NOMO-1 (cell line): ENCODE measurements at regions not wholly inside any gene's neighbourhood (a gene's known extent, or its start where the extent isn't known, plus 50 kb on each side); places are given as distances from the start of the nearest gene placed in this dataset.
"Not testable (repeated sequence)": the region's sequence is repeated elsewhere in the genome, so short reads cannot be mapped to it uniquely, and the experiment has no call there.

Source experiments
- DNase-seq, 2 experiments: peaks; one replicate each; lab custom pipeline; 2025; ENCODE audit not compliant: unreplicated experiment in 2 of 2; lab: John Stamatoyannopoulos, UW

- DNase-seq: no peak
Observed at GRCh38 chr5:78726571-78726970, 78.0 kb upstream of the LHFPL2 start.

DNA sequence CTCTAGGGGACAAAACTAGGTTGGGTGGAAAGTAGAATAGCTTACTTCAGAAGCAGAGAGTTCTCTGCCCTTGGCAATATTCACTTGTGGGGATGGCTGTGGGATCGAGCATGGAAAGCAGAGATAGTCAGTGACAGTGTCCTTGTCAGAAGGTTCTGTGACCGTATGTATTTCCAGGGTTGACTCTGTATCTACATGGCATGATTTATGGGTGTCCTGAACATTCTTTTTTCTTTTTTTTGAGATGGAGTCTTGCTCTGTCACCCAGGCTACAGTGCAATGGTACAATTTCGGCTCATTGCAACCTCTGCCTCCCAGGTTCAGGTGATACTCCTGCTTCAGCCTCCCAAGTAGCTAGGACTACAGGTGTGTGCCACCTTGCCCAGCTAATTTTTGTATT, 77.4 kb upstream of the LHFPL2 start:
- no peak for DNase-seq

GRCh38 chr5:78724061-78724460, 75.5 kb upstream of the LHFPL2 start:
- DNase-seq: no peak

DNA sequence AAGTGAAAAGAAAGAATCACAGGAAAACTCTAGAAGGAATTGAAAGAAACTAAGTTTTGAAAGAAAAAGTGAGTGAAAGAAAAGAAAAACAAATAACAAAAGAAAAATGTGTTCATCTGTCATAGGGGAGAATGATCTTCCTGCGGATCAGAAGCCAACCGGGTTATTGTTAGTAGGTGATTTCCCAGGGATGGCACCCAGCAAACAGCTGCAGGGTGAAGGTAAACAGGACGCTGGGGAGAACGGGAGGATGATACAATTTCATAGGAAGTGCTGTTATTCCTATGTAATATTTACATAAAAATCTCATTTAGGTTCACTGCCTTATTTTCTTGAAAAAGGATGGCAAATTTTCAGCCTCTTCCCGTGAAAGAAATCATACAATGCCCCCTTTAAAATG, 72.4 kb upstream of the LHFPL2 start:
- no peak for DNase-seq

DNA sequence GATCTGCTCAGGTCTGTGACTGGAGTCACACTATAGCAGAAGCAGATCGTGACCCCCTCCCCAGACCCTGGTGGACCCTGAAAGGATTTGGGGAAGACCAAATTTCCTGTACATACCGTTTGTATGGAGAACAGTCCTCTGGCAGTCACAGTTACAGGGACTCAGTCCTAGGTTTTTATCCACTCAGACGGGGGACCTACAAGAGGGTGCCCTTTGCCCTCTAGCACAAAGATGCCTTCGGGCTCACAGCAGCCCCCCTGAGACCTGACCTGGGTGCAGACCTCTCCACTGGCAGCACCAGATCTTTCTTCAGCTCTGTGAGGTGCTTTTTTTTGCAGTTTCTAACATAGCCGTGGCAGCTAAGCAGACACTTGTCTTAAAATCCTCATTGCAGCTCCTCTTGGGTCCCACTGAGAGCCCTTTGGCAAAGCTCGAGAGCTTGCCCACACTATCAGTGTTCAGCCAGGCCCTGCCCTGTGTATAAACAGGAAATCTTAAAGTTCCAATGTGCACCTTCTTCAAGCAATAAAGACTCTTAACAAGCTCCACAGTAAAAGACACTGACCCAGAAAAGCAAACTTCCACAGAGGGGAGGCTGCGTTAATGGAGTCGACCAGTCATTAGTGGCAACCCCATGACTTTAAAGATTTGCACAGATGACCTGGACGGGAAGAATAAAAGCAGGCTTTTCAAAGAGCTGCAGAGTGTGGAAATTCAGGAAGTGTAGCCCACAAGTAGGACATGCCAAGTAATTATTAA, 71.8 kb upstream of the LHFPL2 start:
- no peak for DNase-seq

- DNase-seq: no peak
Observed at GRCh38 chr5:78719504-78720219, 71.1 kb upstream of the LHFPL2 start.

DNA sequence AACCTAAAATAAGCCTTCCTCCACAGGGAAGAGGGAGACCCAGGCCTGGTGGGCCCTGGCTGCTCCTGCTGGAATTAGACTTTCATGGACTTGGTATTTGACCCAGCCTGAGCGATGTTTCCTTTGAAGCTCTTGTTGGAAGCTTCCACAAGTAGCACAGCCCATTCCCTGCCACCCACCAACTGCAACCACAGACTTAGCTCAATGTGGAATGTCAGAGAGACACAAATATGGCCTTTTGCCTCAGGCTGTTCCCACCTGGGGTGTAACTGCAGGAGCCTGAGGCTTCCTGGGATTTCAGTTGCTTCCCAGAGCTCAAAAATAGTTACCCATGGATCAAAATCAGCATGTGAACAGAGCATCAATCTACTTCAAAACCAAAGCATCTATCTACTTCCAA, 70.3 kb upstream of the LHFPL2 start:
- no peak for DNase-seq

- DNase-seq: no peak
Observed at GRCh38 chr5:78717674-78718584, 69.4 kb upstream of the LHFPL2 start.

DNA sequence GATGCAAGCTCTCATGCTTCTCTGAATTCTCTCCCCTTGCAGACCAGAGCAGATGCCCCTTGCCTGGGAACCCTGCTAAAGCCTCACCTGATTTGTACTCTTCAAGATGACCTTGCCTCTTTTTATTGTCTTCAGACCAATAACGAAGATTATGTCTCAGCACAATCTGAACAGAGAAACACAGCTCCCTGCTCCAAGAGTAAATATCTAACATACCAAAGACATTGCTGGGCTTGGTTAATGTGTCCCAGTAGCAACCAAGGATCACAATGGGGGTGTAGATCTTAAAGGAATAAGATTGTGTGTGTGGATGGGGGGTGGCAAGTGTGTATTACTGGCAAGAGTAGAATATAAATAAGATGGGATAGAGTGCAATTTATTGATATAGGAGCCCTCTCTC, 67.6 kb upstream of the LHFPL2 start:
- DNase-seq: no peak

DNA sequence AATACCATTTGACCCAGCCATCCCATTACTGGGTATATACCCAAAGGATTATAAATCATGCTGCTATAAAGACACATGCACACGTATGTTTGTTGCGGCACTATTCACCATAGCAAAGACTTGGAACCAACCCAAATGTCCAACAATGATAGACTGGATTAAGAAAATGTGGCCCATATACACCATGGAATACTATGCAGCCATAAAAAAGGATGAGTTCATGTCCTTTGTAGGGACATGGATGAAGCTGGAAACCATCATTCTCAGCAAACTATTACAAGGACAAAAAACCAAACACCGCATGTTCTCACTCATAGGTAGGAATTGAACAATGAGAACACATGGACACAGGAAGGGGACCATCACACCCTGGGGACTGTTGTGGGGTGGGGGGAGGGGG, 66.8 kb upstream of the LHFPL2 start:
- DNase-seq: not testable (repeated sequence)

GRCh38 chr5:78711670-78712069, 63.1 kb upstream of the LHFPL2 start:
- not testable (repeated sequence) for DNase-seq

- DNase-seq: not testable (repeated sequence)
Observed at GRCh38 chr5:78709729-78710430, 61.3 kb upstream of the LHFPL2 start.

DNA sequence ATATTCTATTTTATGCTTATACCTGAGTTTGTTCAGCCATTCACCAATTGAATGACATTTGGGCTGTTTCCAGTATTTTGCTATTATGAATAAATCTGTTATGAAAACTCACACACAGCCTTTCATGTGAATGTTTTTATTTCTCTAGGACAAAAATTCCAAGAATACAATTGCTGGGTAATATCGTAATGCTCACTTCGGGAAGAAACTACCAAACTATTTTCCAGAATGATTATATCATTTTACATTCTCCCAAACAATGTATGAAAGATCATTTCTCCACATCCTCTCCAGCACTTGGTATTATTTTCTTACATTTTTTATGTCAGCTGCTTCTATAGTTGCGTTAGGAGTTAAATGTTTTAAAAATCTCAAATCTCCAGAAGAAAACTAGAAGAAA, 58.3 kb upstream of the LHFPL2 start:
- no peak for DNase-seq

DNA sequence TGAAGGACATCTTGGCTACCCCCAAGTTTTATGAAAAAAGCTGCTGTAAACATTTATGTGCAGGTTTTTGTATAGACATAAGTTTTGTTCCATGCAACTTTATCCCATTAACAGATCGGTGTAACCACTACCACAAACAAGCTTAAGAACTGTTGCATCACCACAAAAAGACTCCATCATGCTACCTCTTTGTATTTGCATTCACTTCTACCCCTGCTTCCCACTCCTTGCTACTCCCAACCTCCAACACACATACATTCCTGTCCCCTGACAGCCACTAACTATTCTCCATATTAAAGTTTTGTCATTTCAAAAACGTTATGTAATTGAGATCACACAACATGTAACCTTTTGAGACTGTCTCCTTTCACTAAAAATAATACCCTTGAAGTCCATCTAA, 57.8 kb upstream of the LHFPL2 start:
- no peak for DNase-seq

DNA sequence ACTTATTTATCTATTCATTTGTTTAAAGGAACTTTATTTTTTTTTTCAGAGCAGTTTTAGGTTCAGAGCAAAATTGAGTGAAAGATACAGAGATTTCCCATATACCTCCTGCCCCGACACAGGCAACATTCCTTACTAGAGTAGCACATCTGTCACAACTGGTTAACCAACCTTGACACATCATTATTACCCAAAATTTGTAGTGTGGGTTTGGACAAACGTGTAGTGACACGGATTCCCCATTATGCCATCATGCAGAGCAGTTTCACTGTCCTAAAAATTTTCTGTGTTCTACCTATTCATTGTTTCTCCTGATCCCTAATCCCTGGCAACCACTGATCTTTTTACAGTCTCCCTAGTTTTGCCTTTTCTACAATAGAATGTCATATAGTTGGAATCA, 57.3 kb upstream of the LHFPL2 start:
- no peak for DNase-seq

DNA sequence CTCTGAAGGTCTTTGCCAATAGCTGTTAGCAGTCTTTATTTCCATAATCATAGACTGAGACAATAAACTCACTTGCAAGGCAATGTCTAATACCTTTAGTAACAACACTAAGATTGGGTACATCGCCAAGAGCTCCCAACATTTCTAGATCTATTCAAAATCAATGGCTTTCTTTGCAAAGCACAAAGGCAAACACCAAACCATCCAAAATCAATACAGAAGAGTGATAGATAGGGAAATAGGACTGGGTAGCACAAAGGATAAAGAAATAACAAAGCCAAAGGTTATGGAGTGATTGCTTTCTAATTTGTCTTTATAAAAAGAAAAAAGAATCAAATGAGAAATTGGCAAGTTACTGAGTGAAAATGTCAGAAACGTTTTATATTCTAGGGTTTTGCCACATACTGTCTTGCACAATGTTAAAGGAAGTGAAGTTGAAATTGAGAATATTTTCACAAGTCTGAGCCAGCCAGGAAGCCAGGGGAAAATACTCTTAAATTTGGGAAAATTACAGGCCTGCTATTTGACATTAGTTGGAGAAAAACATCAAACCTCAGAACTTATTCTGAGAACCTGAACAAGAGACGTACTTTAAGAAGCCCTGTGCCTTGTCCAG, 53.3 kb upstream of the LHFPL2 start:
- no peak for DNase-seq

DNA sequence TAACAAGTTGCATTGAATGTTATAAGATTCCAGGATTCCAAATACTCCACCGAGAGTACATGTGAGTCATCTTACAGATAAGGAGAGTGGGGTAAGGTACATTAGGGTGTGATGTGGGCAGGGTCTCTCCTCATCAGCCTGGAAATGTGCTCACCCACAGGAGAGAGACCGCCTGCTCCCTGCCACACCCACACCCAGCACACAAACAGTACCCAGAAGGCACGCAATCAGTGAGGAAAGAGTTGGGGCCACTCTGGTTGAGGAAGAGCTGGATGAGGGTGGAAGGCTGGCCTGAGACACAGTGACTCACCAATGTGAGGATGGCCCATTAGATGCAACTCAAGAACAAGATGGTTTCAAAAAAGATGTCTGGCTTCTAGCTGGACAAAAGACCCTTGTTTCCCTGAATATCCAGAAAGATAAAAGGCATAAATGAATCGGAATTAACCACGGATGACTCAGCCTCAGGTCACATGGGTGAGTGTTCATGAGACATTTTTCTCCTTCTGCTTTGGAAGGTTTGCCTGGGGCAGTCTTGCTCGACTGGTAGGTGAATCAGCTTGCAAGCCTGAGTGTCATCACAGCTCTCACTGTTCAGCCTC, 51.1 kb upstream of the LHFPL2 start:
- peak; percentile 44 to 58 for DNase-seq

DNA sequence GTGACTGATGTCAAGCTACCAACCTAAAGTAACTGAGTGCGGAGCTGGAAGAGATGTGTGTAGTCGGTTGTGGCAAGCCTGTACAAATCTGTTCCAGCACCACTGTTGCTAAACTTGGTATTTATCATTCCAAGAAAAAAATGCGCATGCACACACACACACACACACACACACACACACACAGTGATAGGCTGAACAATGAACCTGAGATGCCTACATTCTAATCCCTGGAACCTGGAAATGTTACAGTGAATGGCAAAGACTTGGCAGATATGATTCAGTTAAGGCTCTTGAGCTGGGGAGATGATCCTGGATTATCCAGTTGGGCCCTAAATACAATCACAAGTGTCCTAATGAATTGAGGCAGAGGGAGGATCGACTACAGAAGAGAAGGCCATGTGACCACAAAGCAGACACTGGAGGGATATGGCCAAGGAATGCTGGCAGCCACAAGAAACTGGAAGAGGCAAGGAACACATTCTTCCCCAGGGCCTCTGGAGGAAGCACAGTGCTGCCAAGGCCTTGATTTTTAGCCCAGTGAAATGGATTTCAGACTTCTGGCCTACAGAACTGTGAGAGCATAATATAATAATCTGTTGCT, 49.7 kb upstream of the LHFPL2 start:
- no peak for DNase-seq
